Activated CD8-positive, alpha-beta T cell treated with anti-CD3 and anti-CD28 coated beads for 36 hours (primary cell): ENCODE measurements at regions not wholly inside any gene's neighbourhood (a gene's known extent, or its start where the extent isn't known, plus 50 kb on each side); places are given as distances from the start of the nearest gene placed in this dataset.

Experiments used
- ATAC-seq: fragments of 200-7000 bp; cut with Tn5 transposase; one replicate; pipeline ENCODE4 v1.10.0; 2021; ENCODE audit warnings: mild to moderate bottlenecking, moderate library complexity
- CTCF ChIA-PET: fragments of 350-600 bp; sonication (Branson Sonifier 250); formaldehyde crosslinking; loops from one replicate; lab custom pipeline; 2021; ENCODE audit warnings: antibody characterized with exemption; lab: Charles Lee
- POLR2A ChIA-PET: fragments of 350-600 bp; sonication (Branson Sonifier 250); formaldehyde crosslinking; loops from one replicate; lab custom pipeline; 2021; ENCODE audit warnings: antibody characterized with exemption; lab: Charles Lee
- DNase-seq: peaks from one replicate; pipeline ENCODE4 v3.0.0-alpha.2; 2020
- H3K27ac Mint-ChIP-seq: one replicate; pipeline ENCODE4 v1.8.0; 2021; ENCODE audit warnings: mild to moderate bottlenecking, mixed read lengths
- H3K27me3 Mint-ChIP-seq: one replicate; pipeline ENCODE4 v1.8.0; 2021; ENCODE audit warnings: mixed read lengths
- H3K36me3 Mint-ChIP-seq: one replicate; pipeline ENCODE4 v1.8.0; 2021; ENCODE audit warnings: low read depth, mixed read lengths
- H3K4me1 Mint-ChIP-seq: one replicate; pipeline ENCODE4 v1.8.0; 2021; ENCODE audit warnings: low read depth, mixed read lengths
- H3K4me3 Mint-ChIP-seq: one replicate; pipeline ENCODE4 v1.8.0; 2021; ENCODE audit warnings: mild to moderate bottlenecking, moderate library complexity, mixed read lengths
- H3K9me3 Mint-ChIP-seq: one replicate; pipeline ENCODE4 v1.8.0; 2021; ENCODE audit warnings: mixed read lengths
- CTCF ChIP-seq: fragments of 200-600 bp; IDR thresholded peaks from one replicate; pipeline ENCODE4 v1.8.0; 2022; ENCODE audit warnings: antibody characterized with exemption, mild to moderate bottlenecking
- intact Hi-C: fragments of 100-400 bp; cut with micrococcal nuclease; formaldehyde crosslinking; loops from one replicate; pipeline ENCODE4 v1.10.0; 2022

- DNase-seq (no peak), ATAC-seq (no peak)
- intact Hi-C loops = no loop called here
- no peaks in the 10 kb centered on the region for H3K9me3 Mint-ChIP-seq
- H3K4me1 Mint-ChIP-seq = peaks cover 16% of the 10 kb centered on the region
- ChIA-PET CTCF (interaction anchor here (2.0 kb wide), 1 partner anchor 12 kb away, joined by 6 read pairs; no protein-coding TSS in a partner anchor), POLR2A (no interaction called here)
- H3K27ac Mint-ChIP-seq = no peak overlapping the region
- TF ChIP-seq CTCF = no peak
- no peak overlapping the region for H3K4me3 Mint-ChIP-seq
- peaks cover 9% of the 10 kb centered on the region for H3K27me3 Mint-ChIP-seq
- H3K36me3 Mint-ChIP-seq = no peaks in the 10 kb centered on the region
These were observed 490.8 kb downstream of the VRK1 start for GRCh38 chr14:97287956-97288355.

- Mint-ChIP-seq H3K27me3 (peaks cover 9% of the 10 kb centered on the region), H3K36me3 (no peaks in the 10 kb centered on the region), H3K9me3 (no peaks in the 10 kb centered on the region), H3K4me1 (peaks cover 16% of the 10 kb centered on the region), H3K27ac (no peak overlapping the region), H3K4me3 (no peak overlapping the region)
- intact Hi-C loops = no loop called here
- peak; percentile 40 for DNase-seq
- no peak for TF ChIP-seq CTCF
- CTCF ChIA-PET = no interaction called here
- peak; percentile 34 for ATAC-seq
- POLR2A ChIA-PET = no interaction called here
These were observed 492.9 kb downstream of the VRK1 start for GRCh38 chr14:97290065-97290464.

- Mint-ChIP-seq H3K4me1 (peaks cover 16% of the 10 kb centered on the region), H3K27ac (no peak overlapping the region), H3K4me3 (no peak overlapping the region), H3K9me3 (no peaks in the 10 kb centered on the region), H3K27me3 (peaks cover 8% of the 10 kb centered on the region), H3K36me3 (no peaks in the 10 kb centered on the region)
- CTCF ChIA-PET = no interaction called here
- POLR2A ChIA-PET = no interaction called here
- intact Hi-C loops = no loop called here
- no peak for ATAC-seq
- TF ChIP-seq CTCF = no peak
- no peak for DNase-seq
These were observed 493.8 kb downstream of the VRK1 start for GRCh38 chr14:97290977-97291376.

GRCh38 chr14:97293659-97294058 is 496.5 kb downstream of the VRK1 start:
- CTCF ChIA-PET = no interaction called here
- Mint-ChIP-seq H3K4me1 (peaks cover 19% of the 10 kb centered on the region), H3K27ac (no peak overlapping the region), H3K36me3 (no peaks in the 10 kb centered on the region), H3K4me3 (no peak overlapping the region), H3K9me3 (no peaks in the 10 kb centered on the region), H3K27me3 (peaks cover 10% of the 10 kb centered on the region)
- no peak for DNase-seq
- POLR2A ChIA-PET = no interaction called here
- intact Hi-C loops = no loop called here
- no peak for TF ChIP-seq CTCF
- no peak for ATAC-seq

- Mint-ChIP-seq H3K27ac (no peak overlapping the region), H3K4me1 (peaks cover 18% of the 10 kb centered on the region), H3K36me3 (no peaks in the 10 kb centered on the region), H3K9me3 (no peaks in the 10 kb centered on the region), H3K4me3 (no peak overlapping the region), H3K27me3 (peaks cover 6% of the 10 kb centered on the region)
- ChIA-PET POLR2A (interaction anchor here (0.5 to 0.7 kb wide), 2 partner anchors 12 to 1754 kb away, joined by 3 read pairs; no protein-coding TSS in a partner anchor), CTCF (no interaction called here)
- DNase-seq (no peak), ATAC-seq (no peak)
- TF ChIP-seq CTCF = no peak
- intact Hi-C loops = no loop called here
These were observed 498.0 kb downstream of the VRK1 start for GRCh38 chr14:97295108-97295710.
